ENCODE measurements at regions not wholly inside any gene's neighbourhood (a gene's known extent, or its start where the extent isn't known, plus 50 kb on each side); places are given as distances from the start of the nearest gene placed in this dataset.

DNA sequence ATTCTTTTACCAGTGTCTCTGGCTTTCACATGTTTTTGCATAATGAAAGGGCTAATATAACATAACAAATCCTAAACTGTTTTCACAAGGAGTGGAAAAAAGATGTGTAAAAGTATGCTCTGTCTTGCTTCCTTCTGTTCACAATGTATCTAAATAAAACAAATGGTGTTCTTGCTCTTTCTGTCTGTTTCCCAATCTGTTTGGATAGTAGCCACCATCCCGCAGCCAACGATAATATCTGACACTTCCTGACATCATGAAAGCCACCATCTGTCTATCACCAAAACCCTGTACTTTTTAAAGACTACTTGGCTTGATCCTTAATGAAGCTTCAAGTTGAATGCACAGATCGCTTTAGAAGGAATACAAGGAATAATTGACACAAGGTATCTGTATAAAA lies 246.2 kb downstream of the ETV1 start:
- TF ChIP-seq ZC3H10 (CRISPR knock-in tag; IDR thresholded peaks at IDR 0.05) = no peak
- no peak for TF ChIP-seq ARNTL (CRISPR knock-in tag; IDR thresholded peaks at IDR 0.05; ENCODE audit: borderline replicate concordance, low read depth)

Data from SK-N-SH treated with all-trans-retinoic acid at 6 μM for 48 hours (cell line).